Endothelial cell of umbilical vein (primary cell): ENCODE measurements at regions not wholly inside any gene's neighbourhood (a gene's known extent, or its start where the extent isn't known, plus 50 kb on each side); places are given as distances from the start of the nearest gene placed in this dataset.

ENCODE experiments used
- FOS ChIP-seq: IDR thresholded peaks from 2 replicates; pipeline ENCODE4 v1.6.1; 2011; ENCODE audit warnings: mild to moderate bottlenecking, low read length, moderate library complexity, borderline replicate concordance; ENCODE audit not compliant: insufficient read depth
- MAX ChIP-seq: IDR thresholded peaks from 2 replicates; pipeline ENCODE4 v1.6.1; 2011; ENCODE audit not compliant: insufficient read depth, insufficient read length
- POLR2A ChIP-seq: IDR thresholded peaks from 2 replicates; pipeline ENCODE4 v1.6.1; 2012; ENCODE audit warnings: low read depth, mild to moderate bottlenecking, control low read depth, low read length
- POLR2AphosphoS5 ChIP-seq: IDR thresholded peaks from 2 replicates; pipeline ENCODE4 v1.6.1; 2012; ENCODE audit warnings: low read depth, mild to moderate bottlenecking, control low read depth, low read length, moderate library complexity; ENCODE audit not compliant: insufficient read depth
- TF ChIP-seq, protein P1 (sequence below), 2 donors: IDR thresholded peaks; 1 replicate in 1 of 2; 2 replicates in 1 of 2; pipeline ENCODE4 v1.5.1; 2011; ENCODE audit warnings: low read length in 2 of 2, mild to moderate bottlenecking in 2 of 2, moderate library complexity in 2 of 2, control low read depth in 1 of 2, inconsistent platforms in 1 of 2, low read depth in 1 of 2; ENCODE audit not compliant: insufficient read depth in 1 of 2; ENCODE audit errors: extremely low read depth in 1 of 2

DNA sequence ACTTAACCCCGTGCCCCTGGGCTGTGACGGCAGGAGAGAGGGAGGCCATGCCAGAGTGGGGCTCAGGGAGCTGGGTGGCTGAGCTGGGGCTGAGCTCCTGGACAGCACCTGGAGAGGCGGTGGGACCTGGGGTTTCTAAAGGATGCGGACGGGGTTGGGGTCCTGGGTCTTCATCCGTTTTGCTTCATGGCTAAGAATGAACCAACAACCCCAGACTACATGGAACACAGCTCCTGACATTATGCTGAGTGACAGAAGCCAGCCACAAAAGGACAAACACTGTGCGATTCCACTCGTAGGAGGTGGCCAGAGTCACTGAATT, 60.6 kb downstream of the NCOR2 start:
- TF ChIP-seq, protein P1, sequence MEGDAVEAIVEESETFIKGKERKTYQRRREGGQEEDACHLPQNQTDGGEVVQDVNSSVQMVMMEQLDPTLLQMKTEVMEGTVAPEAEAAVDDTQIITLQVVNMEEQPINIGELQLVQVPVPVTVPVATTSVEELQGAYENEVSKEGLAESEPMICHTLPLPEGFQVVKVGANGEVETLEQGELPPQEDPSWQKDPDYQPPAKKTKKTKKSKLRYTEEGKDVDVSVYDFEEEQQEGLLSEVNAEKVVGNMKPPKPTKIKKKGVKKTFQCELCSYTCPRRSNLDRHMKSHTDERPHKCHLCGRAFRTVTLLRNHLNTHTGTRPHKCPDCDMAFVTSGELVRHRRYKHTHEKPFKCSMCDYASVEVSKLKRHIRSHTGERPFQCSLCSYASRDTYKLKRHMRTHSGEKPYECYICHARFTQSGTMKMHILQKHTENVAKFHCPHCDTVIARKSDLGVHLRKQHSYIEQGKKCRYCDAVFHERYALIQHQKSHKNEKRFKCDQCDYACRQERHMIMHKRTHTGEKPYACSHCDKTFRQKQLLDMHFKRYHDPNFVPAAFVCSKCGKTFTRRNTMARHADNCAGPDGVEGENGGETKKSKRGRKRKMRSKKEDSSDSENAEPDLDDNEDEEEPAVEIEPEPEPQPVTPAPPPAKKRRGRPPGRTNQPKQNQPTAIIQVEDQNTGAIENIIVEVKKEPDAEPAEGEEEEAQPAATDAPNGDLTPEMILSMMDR (IDR thresholded peaks at IDR 0.05; ENCODE audit: extremely low read depth in 1 of 2, insufficient read depth in 1 of 2, low read depth in 1 of 2, low read length in 2 of 2), result no peak
- no peak for TF ChIP-seq POLR2AphosphoS5
- TF ChIP-seq FOS, result no peak
- TF ChIP-seq MAX, result no peak
- no peak for TF ChIP-seq POLR2A
